GM12872 (cell line): ENCODE measurements at regions not wholly inside any gene's neighbourhood (a gene's known extent, or its start where the extent isn't known, plus 50 kb on each side); places are given as distances from the start of the nearest gene placed in this dataset.

ENCODE experiments used
- TF ChIP-seq, protein P1 (sequence below): IDR thresholded peaks from 3 replicates; pipeline ENCODE4 v1.5.1; 2011; ENCODE audit warnings: low read depth, mild to moderate bottlenecking, low read length, moderate library complexity; ENCODE audit not compliant: insufficient read depth

DNA sequence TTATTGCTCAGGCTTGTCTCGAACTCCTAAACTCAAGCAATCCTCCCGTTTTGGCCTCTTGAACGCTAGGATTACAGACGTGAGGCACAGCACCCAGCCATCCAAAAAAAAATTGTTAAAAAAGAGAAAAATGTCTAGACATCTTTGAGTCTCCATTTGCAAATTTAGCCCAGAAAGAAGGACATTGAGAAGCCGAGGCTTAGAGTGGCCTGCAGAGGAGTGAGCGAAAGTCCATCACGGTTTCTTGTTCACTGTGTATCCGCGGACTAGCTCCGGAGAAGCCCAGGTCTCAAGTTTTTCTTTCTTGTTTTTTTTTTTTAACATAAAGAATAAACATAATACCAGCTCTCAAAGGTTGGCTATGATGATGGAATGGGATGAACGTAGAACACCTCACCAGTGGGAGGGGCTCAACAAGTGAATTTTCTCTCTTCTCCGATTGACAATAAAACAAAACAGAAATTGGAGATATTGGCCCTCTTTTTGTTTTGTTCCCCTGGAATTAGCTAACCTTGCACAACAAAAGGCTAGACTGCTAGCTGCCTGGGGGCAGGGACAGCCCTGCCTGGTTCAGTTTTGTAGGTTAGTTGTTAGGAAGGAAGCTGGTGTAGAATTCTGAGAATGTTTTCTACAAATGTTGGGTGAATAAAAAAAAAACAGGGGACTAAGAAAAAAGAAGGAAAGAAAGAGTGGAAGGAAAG, 163.4 kb downstream of the MYCN start:
- TF ChIP-seq, protein P1, sequence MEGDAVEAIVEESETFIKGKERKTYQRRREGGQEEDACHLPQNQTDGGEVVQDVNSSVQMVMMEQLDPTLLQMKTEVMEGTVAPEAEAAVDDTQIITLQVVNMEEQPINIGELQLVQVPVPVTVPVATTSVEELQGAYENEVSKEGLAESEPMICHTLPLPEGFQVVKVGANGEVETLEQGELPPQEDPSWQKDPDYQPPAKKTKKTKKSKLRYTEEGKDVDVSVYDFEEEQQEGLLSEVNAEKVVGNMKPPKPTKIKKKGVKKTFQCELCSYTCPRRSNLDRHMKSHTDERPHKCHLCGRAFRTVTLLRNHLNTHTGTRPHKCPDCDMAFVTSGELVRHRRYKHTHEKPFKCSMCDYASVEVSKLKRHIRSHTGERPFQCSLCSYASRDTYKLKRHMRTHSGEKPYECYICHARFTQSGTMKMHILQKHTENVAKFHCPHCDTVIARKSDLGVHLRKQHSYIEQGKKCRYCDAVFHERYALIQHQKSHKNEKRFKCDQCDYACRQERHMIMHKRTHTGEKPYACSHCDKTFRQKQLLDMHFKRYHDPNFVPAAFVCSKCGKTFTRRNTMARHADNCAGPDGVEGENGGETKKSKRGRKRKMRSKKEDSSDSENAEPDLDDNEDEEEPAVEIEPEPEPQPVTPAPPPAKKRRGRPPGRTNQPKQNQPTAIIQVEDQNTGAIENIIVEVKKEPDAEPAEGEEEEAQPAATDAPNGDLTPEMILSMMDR: no peak

DNA sequence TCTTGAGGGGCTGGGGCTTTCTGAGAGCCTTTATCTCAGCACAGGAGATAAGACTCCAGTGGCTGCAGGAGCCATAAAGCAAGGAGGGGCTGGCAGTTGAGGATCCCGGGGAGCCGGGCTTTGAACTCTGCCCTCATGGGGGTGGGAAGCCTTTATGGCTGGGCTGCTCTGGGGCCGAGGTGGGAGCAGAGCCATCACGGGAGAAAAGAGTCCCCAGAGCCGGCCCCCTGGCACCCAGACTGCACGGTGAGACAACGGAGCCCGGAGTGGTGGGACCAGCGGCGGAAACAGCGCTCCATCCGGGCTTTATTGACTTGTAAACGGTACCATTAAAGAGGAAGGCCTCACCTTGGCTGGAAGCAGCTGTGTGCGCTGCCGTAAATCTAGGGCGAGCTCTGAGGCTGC, 162.6 kb downstream of the MYCN start:
- TF ChIP-seq, protein P1: no peak

DNA sequence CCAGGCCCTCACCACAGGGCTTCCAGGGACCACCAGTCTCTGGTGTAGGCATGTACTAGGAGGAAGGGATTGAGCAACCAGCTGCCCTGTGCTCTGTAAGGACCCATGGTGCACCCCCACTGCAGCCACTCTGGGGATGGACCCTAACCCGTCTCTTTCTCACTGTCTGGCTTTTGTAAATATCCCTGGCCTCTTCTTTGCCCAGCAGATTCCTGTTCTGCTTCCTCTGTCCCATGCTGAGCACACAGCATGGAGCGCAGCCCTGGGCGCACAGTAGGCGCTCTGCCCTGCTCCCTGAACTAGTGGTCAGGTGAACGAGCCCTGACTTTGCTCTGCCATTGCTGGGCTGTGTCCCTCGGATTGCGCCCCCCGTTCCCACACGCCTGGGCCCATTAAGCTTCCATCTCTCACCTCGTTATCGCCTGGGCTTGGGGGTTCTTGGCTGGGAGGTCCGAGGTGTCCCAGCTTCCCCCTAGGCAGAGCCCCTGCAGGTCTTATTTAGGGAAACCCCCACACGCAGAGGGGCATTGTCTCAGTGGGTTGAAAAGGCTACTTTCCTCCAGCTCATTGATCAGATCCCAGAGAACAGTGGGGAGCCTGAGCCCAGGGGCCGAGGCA, 162.1 kb downstream of the MYCN start:
- TF ChIP-seq, protein P1: no peak

DNA sequence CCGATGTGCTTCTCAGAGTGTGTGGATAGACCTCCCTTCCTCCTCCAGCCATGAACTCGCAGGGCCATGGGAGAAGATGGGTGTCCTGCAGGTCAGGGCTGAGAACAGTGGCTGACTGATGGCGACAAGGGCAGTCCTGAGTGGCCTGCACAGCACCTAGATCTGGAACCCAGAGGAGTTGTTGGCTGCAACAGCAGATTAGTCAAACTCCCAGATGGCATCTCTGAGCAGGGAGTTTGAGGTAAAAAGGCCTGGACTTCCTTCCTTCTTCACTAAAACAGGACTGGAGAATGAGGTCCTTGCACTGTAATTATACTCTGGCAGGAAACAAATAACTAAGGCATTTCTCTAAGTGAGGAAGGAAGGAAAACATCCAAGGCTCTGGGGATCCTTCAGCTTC, 160.8 kb downstream of the MYCN start:
- TF ChIP-seq, protein P1: no peak

DNA sequence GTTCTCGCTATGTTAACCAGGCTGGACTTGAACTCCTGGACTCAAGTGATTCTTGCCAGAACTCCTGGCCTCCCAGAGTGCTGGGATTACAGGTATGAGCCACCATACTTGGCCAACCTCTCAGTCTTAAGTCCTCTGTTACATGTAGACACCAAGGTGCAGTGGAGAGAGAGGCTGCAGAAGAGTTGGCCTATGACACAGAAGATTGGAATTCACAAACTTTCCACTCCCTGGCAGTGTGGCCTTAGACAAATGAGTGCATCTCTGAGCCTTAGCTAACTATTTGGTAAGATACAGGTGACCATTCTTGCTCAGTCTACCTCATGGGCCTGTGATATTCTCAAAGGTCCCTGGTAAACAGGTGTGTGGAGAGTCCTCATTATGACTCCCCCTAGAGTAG, 159.7 kb downstream of the MYCN start:
- TF ChIP-seq, protein P1: no peak

DNA sequence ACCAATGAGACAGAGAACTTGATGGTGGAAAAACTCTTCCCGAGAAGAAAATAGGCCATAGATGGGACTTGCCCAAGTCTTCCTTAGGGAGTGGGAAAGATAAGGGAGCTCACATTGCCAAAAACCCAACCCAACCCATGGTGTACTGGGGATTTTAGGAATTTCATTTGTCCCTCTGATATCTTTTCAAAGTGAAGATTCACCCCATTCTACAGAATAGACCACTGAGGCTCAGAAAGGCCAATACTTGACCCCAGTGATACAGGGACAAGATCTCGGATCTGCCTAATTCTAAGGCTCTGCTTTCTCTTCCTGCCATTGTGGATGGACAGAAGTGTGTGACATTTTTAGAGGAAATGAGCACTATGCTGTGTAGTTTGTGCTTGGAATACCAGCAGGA, 159.0 kb downstream of the MYCN start:
- TF ChIP-seq, protein P1: no peak

DNA sequence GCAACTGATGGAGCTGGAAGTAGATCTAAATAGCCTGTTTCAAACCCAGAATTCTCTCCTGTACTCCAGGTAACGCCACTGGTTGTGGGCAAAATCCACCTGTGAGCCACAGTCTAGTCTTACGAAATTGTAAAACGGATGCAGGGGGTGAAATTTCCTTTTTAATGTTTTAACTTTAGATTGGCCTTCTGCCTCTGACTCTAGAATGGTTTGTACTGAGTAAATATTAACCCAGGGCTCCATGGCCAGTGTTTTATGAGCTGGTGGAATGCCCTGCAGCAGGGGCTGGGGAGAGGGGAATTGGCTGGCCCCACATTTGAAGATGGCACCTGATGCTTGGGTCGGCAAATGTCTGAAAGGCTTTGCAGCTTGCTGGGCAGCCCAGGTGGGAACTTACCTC, 156.6 kb downstream of the MYCN start:
- TF ChIP-seq, protein P1: no peak
